ENCODE measurements at regions not wholly inside any gene's neighbourhood (a gene's known extent, or its start where the extent isn't known, plus 50 kb on each side); places are given as distances from the start of the nearest gene placed in this dataset.

DNA sequence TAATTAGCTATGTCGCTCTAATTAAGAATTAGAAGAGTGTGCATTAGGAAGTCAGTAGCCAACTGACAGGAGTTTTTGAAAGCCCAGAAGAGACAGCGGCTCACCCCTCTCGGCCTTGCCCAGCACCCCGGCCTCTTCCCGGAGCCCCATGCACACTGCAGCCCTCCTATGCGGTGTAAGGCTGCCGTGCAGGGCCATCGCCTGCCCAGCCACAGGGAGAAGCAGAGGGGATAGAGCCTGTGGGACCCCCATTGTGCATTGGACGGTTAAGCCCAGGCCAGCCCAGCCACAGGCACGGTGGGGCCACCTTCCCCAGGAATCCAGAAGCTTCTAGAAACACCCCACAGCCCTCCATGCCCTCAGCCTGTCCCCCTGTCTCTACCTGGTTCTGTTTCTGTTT, 569.7 kb upstream of the MKI67 start:
- H3K27ac ChIP-seq, result no peak overlapping the region
- H3K4me3 ChIP-seq, result no peak overlapping the region
- intact Hi-C loops (cut with DNase I), result no loop called here
- H3K36me3 ChIP-seq, result no peaks in the 10 kb centered on the region
- no peaks in the 10 kb centered on the region for H3K9me3 ChIP-seq
- no peak for DNase-seq
- no peak for TF ChIP-seq EP300 (IDR thresholded peaks at IDR 0.05)
- no peaks in the 10 kb centered on the region for H3K4me1 ChIP-seq (ENCODE audit: insufficient read depth)
- no peaks in the 10 kb centered on the region for H3K27me3 ChIP-seq
- WGBS, 3 donors, result 86% methylated on average over 10 of the region's 10 CpGs

DNA sequence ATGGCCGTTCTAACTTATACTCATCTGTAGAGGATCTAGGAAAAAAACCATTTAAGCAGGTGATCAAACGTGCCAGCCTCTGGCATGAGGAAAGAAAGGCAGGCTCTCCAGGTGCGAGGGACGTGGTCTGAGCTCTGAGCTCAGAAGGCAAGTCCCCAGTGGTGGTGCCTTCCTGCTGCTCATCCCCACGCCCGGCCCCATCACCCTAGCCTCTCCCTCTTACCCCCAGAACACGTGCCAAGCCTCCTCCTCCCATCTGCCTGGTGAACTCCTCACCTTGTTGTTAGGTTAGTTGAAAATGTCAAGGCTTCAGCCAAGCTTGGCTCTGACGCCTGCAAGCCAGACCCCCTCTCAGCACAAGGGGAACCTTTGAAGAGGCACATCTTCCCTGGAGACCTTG, 571.2 kb upstream of the MKI67 start:
- Histone ChIP-seq H3K4me3 (no peak overlapping the region), H3K9me3 (no peaks in the 10 kb centered on the region), H3K4me1 (ENCODE audit: insufficient read depth) (no peaks in the 10 kb centered on the region), H3K36me3 (no peaks in the 10 kb centered on the region), H3K27ac (no peak overlapping the region), H3K27me3 (no peaks in the 10 kb centered on the region)
- 70 to 77% (median 73%) methylated on average over 8 of the region's 8 CpGs for WGBS, 3 donors
- intact Hi-C loops (cut with DNase I), result no loop called here
- TF ChIP-seq EP300 (IDR thresholded peaks at IDR 0.05) (no peak), POLR2A (IDR thresholded peaks at IDR 0.05) (no peak)
- TF ChIP-seq, protein P1, sequence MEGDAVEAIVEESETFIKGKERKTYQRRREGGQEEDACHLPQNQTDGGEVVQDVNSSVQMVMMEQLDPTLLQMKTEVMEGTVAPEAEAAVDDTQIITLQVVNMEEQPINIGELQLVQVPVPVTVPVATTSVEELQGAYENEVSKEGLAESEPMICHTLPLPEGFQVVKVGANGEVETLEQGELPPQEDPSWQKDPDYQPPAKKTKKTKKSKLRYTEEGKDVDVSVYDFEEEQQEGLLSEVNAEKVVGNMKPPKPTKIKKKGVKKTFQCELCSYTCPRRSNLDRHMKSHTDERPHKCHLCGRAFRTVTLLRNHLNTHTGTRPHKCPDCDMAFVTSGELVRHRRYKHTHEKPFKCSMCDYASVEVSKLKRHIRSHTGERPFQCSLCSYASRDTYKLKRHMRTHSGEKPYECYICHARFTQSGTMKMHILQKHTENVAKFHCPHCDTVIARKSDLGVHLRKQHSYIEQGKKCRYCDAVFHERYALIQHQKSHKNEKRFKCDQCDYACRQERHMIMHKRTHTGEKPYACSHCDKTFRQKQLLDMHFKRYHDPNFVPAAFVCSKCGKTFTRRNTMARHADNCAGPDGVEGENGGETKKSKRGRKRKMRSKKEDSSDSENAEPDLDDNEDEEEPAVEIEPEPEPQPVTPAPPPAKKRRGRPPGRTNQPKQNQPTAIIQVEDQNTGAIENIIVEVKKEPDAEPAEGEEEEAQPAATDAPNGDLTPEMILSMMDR (IDR thresholded peaks at IDR 0.05), result no peak
- DNase-seq, result no peak

GRCh38 chr10:128701381-128701780, 575.2 kb upstream of the MKI67 start:
- 43 to 51% (median 50%) methylated on average over 4 of the region's 4 CpGs for WGBS, 3 donors
- no peak for DNase-seq
- TF ChIP-seq POLR2A (IDR thresholded peaks at IDR 0.05) (no peak), EP300 (IDR thresholded peaks at IDR 0.05) (no peak)
- TF ChIP-seq, protein P1 (IDR thresholded peaks at IDR 0.05), result no peak
- H3K9me3 ChIP-seq, result no peaks in the 10 kb centered on the region
- intact Hi-C loops (cut with DNase I), result no loop called here
- H3K27ac ChIP-seq, result no peak overlapping the region
- H3K27me3 ChIP-seq, result no peaks in the 10 kb centered on the region
- no peak overlapping the region for H3K4me3 ChIP-seq
- no peaks in the 10 kb centered on the region for H3K4me1 ChIP-seq (ENCODE audit: insufficient read depth)
- no peaks in the 10 kb centered on the region for H3K36me3 ChIP-seq

- Histone ChIP-seq H3K27ac (no peak overlapping the region), H3K9me3 (no peaks in the 10 kb centered on the region), H3K36me3 (no peaks in the 10 kb centered on the region), H3K4me1 (ENCODE audit: insufficient read depth) (no peaks in the 10 kb centered on the region), H3K27me3 (no peaks in the 10 kb centered on the region), H3K4me3 (no peak overlapping the region)
- intact Hi-C loops (cut with DNase I), result no loop called here
- 85 to 100% (median 91%) methylated on average over 1 of the region's 1 CpG for WGBS, 3 donors
- no peak for TF ChIP-seq EP300 (IDR thresholded peaks at IDR 0.05)
- TF ChIP-seq POLR2A (IDR thresholded peaks at IDR 0.05), result no peak
- TF ChIP-seq, protein P1 (IDR thresholded peaks at IDR 0.05), result no peak
- DNase-seq, result no peak
Measured at GRCh38 chr10:128701837-128702236, 575.6 kb upstream of the MKI67 start.

DNA sequence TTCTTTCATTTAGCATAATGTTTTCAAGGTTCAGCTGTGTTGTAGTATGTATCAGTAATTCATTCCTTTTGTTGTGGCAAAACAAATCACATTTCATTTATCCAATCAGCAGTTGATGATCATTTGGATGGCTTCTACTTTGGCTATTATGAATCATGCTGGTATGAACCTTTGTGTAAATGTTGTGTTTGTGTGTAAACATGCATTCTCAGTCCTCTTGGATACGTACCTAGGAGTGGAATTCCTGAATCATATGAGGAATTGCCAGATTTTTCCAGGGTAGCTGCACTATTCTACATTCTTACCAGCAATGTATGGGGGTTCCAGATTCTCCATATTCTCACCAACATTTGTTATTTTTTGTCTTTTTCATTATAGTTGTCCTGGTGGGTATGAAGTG, 578.5 kb upstream of the MKI67 start:
- H3K4me1 ChIP-seq (ENCODE audit: insufficient read depth), result no peaks in the 10 kb centered on the region
- DNase-seq, result no peak
- no peaks in the 10 kb centered on the region for H3K36me3 ChIP-seq
- intact Hi-C loops (cut with DNase I), result no loop called here
- H3K27me3 ChIP-seq, result no peaks in the 10 kb centered on the region
- H3K9me3 ChIP-seq, result no peaks in the 10 kb centered on the region
- no peak overlapping the region for H3K27ac ChIP-seq
- H3K4me3 ChIP-seq, result no peak overlapping the region
- 52 to 66% (median 53%) methylated on average over 1 of the region's 1 CpG for WGBS, 3 donors
- TF ChIP-seq, protein P1 (IDR thresholded peaks at IDR 0.05), result no peak
- TF ChIP-seq EP300 (IDR thresholded peaks at IDR 0.05) (no peak), POLR2A (IDR thresholded peaks at IDR 0.05) (no peak)

Data from ovary (tissue), 7 donors.